RWPE2 (cell line): ENCODE measurements at regions not wholly inside any gene's neighbourhood (a gene's known extent, or its start where the extent isn't known, plus 50 kb on each side); places are given as distances from the start of the nearest gene placed in this dataset.
"Not testable (repeated sequence)": the region's sequence is repeated elsewhere in the genome, so short reads cannot be mapped to it uniquely, and the experiment has no call there.

Source experiments
- ATAC-seq: fragments of 200-7000 bp; cut with Tn5 transposase; 3 replicates; pipeline ENCODE4 v1.9.1; 2021; ENCODE audit warnings: low read depth
- DNase-seq: peaks from one replicate; pipeline ENCODE4 v3.0.0-alpha.2; 2020; ENCODE audit warnings: low spot score
- H3K27ac ChIP-seq: fragments of 450-650 bp; 2 replicates; pipeline ENCODE4 v1.5.1; 2017; ENCODE audit warnings: mild to moderate bottlenecking; ENCODE audit not compliant: poor library complexity, severe bottlenecking
- H3K27me3 ChIP-seq: fragments of 250-450 bp; sonication (Bioruptor Pico); 2 replicates; pipeline ENCODE4 v1.5.1; 2021; ENCODE audit warnings: mild to moderate bottlenecking, moderate library complexity; ENCODE audit not compliant: insufficient read depth, poor library complexity, severe bottlenecking
- H3K36me3 ChIP-seq: fragments of 250-450 bp; sonication (Bioruptor Pico); 2 replicates; pipeline ENCODE4 v1.5.1; 2020; ENCODE audit warnings: low read depth, mild to moderate bottlenecking, moderate library complexity
- H3K4me1 ChIP-seq: fragments of 250-450 bp; sonication (Bioruptor Pico); 2 replicates; pipeline ENCODE4 v1.5.1; 2021; ENCODE audit warnings: mild to moderate bottlenecking, moderate library complexity; ENCODE audit not compliant: insufficient read depth, poor library complexity, severe bottlenecking
- H3K4me3 ChIP-seq: fragments of 250-450 bp; sonication (Bioruptor Pico); 2 replicates; pipeline ENCODE4 v1.5.1; 2021; ENCODE audit warnings: mild to moderate bottlenecking, moderate library complexity; ENCODE audit not compliant: severe bottlenecking
- H3K9me3 ChIP-seq: fragments of 250-450 bp; sonication (Bioruptor Pico); 2 replicates; pipeline ENCODE4 v1.5.1; 2021; ENCODE audit warnings: mild to moderate bottlenecking, moderate library complexity; ENCODE audit not compliant: severe bottlenecking
- CTCF ChIP-seq: fragments of 450-650 bp; IDR thresholded peaks from one replicate; pipeline ENCODE4 v1.5.1; 2017; ENCODE audit warnings: mild to moderate bottlenecking, moderate library complexity; ENCODE audit not compliant: poor library complexity, severe bottlenecking

- Histone ChIP-seq H3K36me3 (no peaks in the 10 kb centered on the region), H3K9me3 (no peaks in the 10 kb centered on the region), H3K27me3 (no peaks in the 10 kb centered on the region), H3K4me3 (no peak overlapping the region), H3K4me1 (no peaks in the 10 kb centered on the region), H3K27ac (no peak overlapping the region)
- DNase-seq (no peak), ATAC-seq (no peak)
- no peak for TF ChIP-seq CTCF
Measured at GRCh38 chrX:95441836-95442235, 1242.8 kb upstream of the DIAPH2 start.

GRCh38 chrX:95484781-95485180 lies 1199.9 kb upstream of the DIAPH2 start:
- Histone ChIP-seq H3K4me3 (no peak overlapping the region), H3K36me3 (no peaks in the 10 kb centered on the region), H3K27ac (no peak overlapping the region), H3K27me3 (no peaks in the 10 kb centered on the region), H3K4me1 (no peaks in the 10 kb centered on the region), H3K9me3 (no peaks in the 10 kb centered on the region)
- DNase-seq (no peak), ATAC-seq (no peak)
- no peak for TF ChIP-seq CTCF

- Histone ChIP-seq H3K36me3 (no peaks in the 10 kb centered on the region), H3K4me1 (no peaks in the 10 kb centered on the region)
- ATAC-seq = no peak
Measured at GRCh38 chrX:95505721-95506120, 1178.9 kb upstream of the DIAPH2 start.

GRCh38 chrX:95509474-95509873 lies 1175.2 kb upstream of the DIAPH2 start:
- no peaks in the 10 kb centered on the region for H3K27me3 ChIP-seq
- no peaks in the 10 kb centered on the region for H3K9me3 ChIP-seq
- no peak overlapping the region for H3K27ac ChIP-seq
- H3K36me3 ChIP-seq = no peaks in the 10 kb centered on the region
- DNase-seq (no peak), ATAC-seq (no peak)
- no peaks in the 10 kb centered on the region for H3K4me1 ChIP-seq
- TF ChIP-seq CTCF = no peak
- no peak overlapping the region for H3K4me3 ChIP-seq

More at GRCh38 chrX:95505721-95506120, 1178.9 kb upstream of the DIAPH2 start:
- Histone ChIP-seq H3K27ac (no peak overlapping the region), H3K27me3 (no peaks in the 10 kb centered on the region), H3K9me3 (no peaks in the 10 kb centered on the region), H3K4me3 (no peak overlapping the region)
- no peak for DNase-seq
- no peak for TF ChIP-seq CTCF

GRCh38 chrX:95524018-95524417 lies 1160.6 kb upstream of the DIAPH2 start:
- DNase-seq, H3K9me3 ChIP-seq, ATAC-seq, H3K36me3 ChIP-seq, H3K4me3 ChIP-seq, H3K27me3 ChIP-seq, H3K4me1 ChIP-seq, H3K27ac ChIP-seq: not testable (repeated sequence)

GRCh38 chrX:95536111-95536510 lies 1148.5 kb upstream of the DIAPH2 start:
- H3K27me3 ChIP-seq = no peaks in the 10 kb centered on the region
- H3K4me1 ChIP-seq = no peaks in the 10 kb centered on the region
- DNase-seq (no peak), ATAC-seq (no peak)
- no peak for TF ChIP-seq CTCF
- H3K9me3 ChIP-seq = no peaks in the 10 kb centered on the region
- H3K36me3 ChIP-seq = no peaks in the 10 kb centered on the region
- H3K27ac ChIP-seq = no peak overlapping the region
- no peak overlapping the region for H3K4me3 ChIP-seq
